ENCODE measurements at regions not wholly inside any gene's neighbourhood (a gene's known extent, or its start where the extent isn't known, plus 50 kb on each side); places are given as distances from the start of the nearest gene placed in this dataset.

DNA sequence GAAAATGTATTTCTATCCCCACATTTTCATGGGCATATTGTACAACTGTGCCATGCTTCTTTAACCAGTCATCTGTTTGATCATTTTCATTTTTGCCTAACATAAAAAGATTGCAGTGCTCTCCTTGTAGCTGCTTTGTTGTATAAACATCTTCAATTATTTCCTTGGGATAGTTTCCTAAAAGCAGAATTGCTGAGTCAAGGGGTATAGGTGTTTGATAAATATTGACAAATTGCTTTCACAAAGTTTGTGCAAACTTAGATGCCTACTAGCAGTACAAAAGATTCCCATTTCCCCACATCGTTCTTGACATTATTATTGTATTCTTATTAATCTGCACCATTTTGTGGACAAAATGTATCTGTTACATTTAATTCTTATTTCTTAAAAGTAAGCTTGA lies 479.6 kb downstream of the FBXO15 start:
- no peak overlapping the region for H3K4me3 ChIP-seq
- H3K79me2 ChIP-seq (replicated peaks; ENCODE audit: insufficient read depth), result no peaks in the 10 kb centered on the region
- H3K4me2 ChIP-seq, result no peak overlapping the region
- ATAC-seq (no peak), DNase-seq (ENCODE audit: low spot score) (no peak)
- no peaks in the 10 kb centered on the region for H3K9me2 ChIP-seq (ENCODE audit: insufficient read depth)
- Mint-ChIP-seq H3K27ac (no peak overlapping the region), H3K36me3 (ENCODE audit: low read depth) (no peaks in the 10 kb centered on the region), H3K4me3 (no peak overlapping the region), H3K9me3 (0 out of 3 replicates have a peak, but pooled peaks cover 5% of the 10 kb centered on the region), H3K27me3 (ENCODE audit: insufficient read depth, low read depth, poor library complexity) (no peaks in the 10 kb centered on the region), H3K4me1 (no peaks in the 10 kb centered on the region)
- H3K36me3 ChIP-seq (ENCODE audit: insufficient read depth), result no peaks in the 10 kb centered on the region
- H3K27me3 ChIP-seq (ENCODE audit: insufficient read depth), result no peaks in the 10 kb centered on the region
- TF ChIP-seq NANOG (IDR thresholded peaks at IDR 0.05; ENCODE audit: borderline replicate concordance) (no peak), ZNF114 (CRISPR knock-in tag; IDR thresholded peaks at IDR 0.05) (no peak), STAT1 (IDR thresholded peaks at IDR 0.05; ENCODE audit: unreplicated experiment) (no peak), POLR2AphosphoS5 (IDR thresholded peaks at IDR 0.05; ENCODE audit: low read depth) (no peak), CREB1 (CRISPR knock-in tag; IDR thresholded peaks at IDR 0.05; ENCODE audit: low read depth) (no peak), EZH2phosphoT487 (IDR thresholded peaks at IDR 0.05; ENCODE audit: unreplicated experiment) (no peak), ZNF331 (CRISPR knock-in tag; IDR thresholded peaks at IDR 0.05; ENCODE audit: low read depth) (no peak), EZH2 (IDR thresholded peaks at IDR 0.05; ENCODE audit: low read depth, unreplicated experiment) (no peak)
- no peak overlapping the region for H2AFZ ChIP-seq
- H3F3A ChIP-seq (replicated peaks; ENCODE audit: low read depth), result no peaks in the 10 kb centered on the region
- no peak overlapping the region for H3K27ac ChIP-seq (ENCODE audit: low read depth)
- no peaks in the 10 kb centered on the region for H3K4me1 ChIP-seq (ENCODE audit: insufficient read depth)
- H4K20me1 ChIP-seq (replicated peaks; ENCODE audit: insufficient read depth), result no peaks in the 10 kb centered on the region

DNA sequence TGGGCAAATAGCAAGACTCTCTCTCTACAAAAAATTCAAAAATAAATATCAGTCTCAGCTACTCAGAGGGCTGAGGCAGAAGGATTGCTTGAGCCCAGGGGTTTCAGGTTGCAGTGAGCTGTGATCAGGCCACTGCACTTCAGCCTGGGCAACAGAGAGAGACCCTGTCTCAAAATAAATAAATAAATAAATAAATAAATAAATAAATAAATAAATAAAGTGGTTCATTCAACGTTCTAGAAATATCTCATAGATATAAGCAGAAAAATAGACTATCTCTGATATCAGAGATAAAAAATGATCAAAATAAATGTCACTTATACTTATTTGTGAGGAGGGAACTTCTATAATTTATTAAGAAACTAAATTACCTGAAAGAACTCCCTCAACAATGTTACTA lies 480.9 kb downstream of the FBXO15 start:
- Histone ChIP-seq H3K4me1 (ENCODE audit: insufficient read depth) (no peaks in the 10 kb centered on the region), H3K4me2 (no peak overlapping the region), H4K20me1 (replicated peaks; ENCODE audit: insufficient read depth) (no peaks in the 10 kb centered on the region), H3F3A (replicated peaks; ENCODE audit: low read depth) (no peaks in the 10 kb centered on the region), H2AFZ (no peak overlapping the region), H3K79me2 (replicated peaks; ENCODE audit: insufficient read depth) (no peaks in the 10 kb centered on the region), H3K36me3 (ENCODE audit: insufficient read depth) (no peaks in the 10 kb centered on the region), H3K9me2 (ENCODE audit: insufficient read depth) (no peaks in the 10 kb centered on the region), H3K4me3 (no peak overlapping the region), H3K27ac (ENCODE audit: low read depth) (no peak overlapping the region), H3K27me3 (ENCODE audit: insufficient read depth) (no peaks in the 10 kb centered on the region)
- Mint-ChIP-seq H3K27ac (no peak overlapping the region), H3K4me1 (no peaks in the 10 kb centered on the region), H3K36me3 (ENCODE audit: low read depth) (no peaks in the 10 kb centered on the region), H3K27me3 (ENCODE audit: insufficient read depth, low read depth, poor library complexity) (no peaks in the 10 kb centered on the region), H3K4me3 (no peak overlapping the region), H3K9me3 (0 out of 3 replicates have a peak, but pooled peaks cover 5% of the 10 kb centered on the region)
- no peak for TF ChIP-seq STAT1 (IDR thresholded peaks at IDR 0.05; ENCODE audit: unreplicated experiment)
- no peak for TF ChIP-seq EZH2 (IDR thresholded peaks at IDR 0.05; ENCODE audit: low read depth, unreplicated experiment)
- no peak for TF ChIP-seq POLR2AphosphoS5 (IDR thresholded peaks at IDR 0.05; ENCODE audit: low read depth)
- ATAC-seq, result no peak
- no peak for DNase-seq (ENCODE audit: low spot score)

DNA sequence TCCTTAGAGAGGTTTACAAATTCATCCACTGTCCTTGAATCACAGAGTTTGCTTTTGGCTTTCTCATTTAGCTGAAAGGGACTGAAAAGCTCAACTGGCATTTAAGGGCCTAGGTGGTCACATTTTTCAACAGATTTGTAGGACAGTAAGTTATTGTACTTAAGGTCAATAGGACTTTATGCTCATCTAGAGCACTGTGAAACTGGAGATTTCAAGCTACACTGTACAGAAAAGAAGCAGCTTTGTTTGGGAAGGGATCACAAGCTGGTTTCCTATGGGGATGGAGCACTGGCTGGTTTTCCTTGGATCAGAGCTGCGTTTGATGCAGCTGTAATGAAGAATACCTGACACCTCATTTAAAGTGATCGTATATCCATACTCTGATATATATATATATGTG lies 482.7 kb downstream of the FBXO15 start:
- no peak overlapping the region for H3K4me3 ChIP-seq
- no peaks in the 10 kb centered on the region for H4K20me1 ChIP-seq (replicated peaks; ENCODE audit: insufficient read depth)
- no peaks in the 10 kb centered on the region for H3K9me2 ChIP-seq (ENCODE audit: insufficient read depth)
- H3K27me3 ChIP-seq (ENCODE audit: insufficient read depth), result no peaks in the 10 kb centered on the region
- no peaks in the 10 kb centered on the region for H3K36me3 ChIP-seq (ENCODE audit: insufficient read depth)
- no peaks in the 10 kb centered on the region for H3F3A ChIP-seq (replicated peaks; ENCODE audit: low read depth)
- Mint-ChIP-seq H3K27me3 (ENCODE audit: insufficient read depth, low read depth, poor library complexity) (no peaks in the 10 kb centered on the region), H3K27ac (no peak overlapping the region), H3K4me1 (no peaks in the 10 kb centered on the region), H3K9me3 (0 out of 3 replicates have a peak, but pooled peaks cover 5% of the 10 kb centered on the region), H3K36me3 (ENCODE audit: low read depth) (no peaks in the 10 kb centered on the region), H3K4me3 (no peak overlapping the region)
- H3K27ac ChIP-seq (ENCODE audit: low read depth), result no peak overlapping the region
- no peak overlapping the region for H2AFZ ChIP-seq
- no peaks in the 10 kb centered on the region for H3K79me2 ChIP-seq (replicated peaks; ENCODE audit: insufficient read depth)
- no peaks in the 10 kb centered on the region for H3K4me1 ChIP-seq (ENCODE audit: insufficient read depth)
- ATAC-seq (no peak), DNase-seq (ENCODE audit: low spot score) (no peak)
- no peak overlapping the region for H3K4me2 ChIP-seq
- TF ChIP-seq EZH2phosphoT487 (IDR thresholded peaks at IDR 0.05; ENCODE audit: unreplicated experiment), result no peak
- TF ChIP-seq, protein P1, sequence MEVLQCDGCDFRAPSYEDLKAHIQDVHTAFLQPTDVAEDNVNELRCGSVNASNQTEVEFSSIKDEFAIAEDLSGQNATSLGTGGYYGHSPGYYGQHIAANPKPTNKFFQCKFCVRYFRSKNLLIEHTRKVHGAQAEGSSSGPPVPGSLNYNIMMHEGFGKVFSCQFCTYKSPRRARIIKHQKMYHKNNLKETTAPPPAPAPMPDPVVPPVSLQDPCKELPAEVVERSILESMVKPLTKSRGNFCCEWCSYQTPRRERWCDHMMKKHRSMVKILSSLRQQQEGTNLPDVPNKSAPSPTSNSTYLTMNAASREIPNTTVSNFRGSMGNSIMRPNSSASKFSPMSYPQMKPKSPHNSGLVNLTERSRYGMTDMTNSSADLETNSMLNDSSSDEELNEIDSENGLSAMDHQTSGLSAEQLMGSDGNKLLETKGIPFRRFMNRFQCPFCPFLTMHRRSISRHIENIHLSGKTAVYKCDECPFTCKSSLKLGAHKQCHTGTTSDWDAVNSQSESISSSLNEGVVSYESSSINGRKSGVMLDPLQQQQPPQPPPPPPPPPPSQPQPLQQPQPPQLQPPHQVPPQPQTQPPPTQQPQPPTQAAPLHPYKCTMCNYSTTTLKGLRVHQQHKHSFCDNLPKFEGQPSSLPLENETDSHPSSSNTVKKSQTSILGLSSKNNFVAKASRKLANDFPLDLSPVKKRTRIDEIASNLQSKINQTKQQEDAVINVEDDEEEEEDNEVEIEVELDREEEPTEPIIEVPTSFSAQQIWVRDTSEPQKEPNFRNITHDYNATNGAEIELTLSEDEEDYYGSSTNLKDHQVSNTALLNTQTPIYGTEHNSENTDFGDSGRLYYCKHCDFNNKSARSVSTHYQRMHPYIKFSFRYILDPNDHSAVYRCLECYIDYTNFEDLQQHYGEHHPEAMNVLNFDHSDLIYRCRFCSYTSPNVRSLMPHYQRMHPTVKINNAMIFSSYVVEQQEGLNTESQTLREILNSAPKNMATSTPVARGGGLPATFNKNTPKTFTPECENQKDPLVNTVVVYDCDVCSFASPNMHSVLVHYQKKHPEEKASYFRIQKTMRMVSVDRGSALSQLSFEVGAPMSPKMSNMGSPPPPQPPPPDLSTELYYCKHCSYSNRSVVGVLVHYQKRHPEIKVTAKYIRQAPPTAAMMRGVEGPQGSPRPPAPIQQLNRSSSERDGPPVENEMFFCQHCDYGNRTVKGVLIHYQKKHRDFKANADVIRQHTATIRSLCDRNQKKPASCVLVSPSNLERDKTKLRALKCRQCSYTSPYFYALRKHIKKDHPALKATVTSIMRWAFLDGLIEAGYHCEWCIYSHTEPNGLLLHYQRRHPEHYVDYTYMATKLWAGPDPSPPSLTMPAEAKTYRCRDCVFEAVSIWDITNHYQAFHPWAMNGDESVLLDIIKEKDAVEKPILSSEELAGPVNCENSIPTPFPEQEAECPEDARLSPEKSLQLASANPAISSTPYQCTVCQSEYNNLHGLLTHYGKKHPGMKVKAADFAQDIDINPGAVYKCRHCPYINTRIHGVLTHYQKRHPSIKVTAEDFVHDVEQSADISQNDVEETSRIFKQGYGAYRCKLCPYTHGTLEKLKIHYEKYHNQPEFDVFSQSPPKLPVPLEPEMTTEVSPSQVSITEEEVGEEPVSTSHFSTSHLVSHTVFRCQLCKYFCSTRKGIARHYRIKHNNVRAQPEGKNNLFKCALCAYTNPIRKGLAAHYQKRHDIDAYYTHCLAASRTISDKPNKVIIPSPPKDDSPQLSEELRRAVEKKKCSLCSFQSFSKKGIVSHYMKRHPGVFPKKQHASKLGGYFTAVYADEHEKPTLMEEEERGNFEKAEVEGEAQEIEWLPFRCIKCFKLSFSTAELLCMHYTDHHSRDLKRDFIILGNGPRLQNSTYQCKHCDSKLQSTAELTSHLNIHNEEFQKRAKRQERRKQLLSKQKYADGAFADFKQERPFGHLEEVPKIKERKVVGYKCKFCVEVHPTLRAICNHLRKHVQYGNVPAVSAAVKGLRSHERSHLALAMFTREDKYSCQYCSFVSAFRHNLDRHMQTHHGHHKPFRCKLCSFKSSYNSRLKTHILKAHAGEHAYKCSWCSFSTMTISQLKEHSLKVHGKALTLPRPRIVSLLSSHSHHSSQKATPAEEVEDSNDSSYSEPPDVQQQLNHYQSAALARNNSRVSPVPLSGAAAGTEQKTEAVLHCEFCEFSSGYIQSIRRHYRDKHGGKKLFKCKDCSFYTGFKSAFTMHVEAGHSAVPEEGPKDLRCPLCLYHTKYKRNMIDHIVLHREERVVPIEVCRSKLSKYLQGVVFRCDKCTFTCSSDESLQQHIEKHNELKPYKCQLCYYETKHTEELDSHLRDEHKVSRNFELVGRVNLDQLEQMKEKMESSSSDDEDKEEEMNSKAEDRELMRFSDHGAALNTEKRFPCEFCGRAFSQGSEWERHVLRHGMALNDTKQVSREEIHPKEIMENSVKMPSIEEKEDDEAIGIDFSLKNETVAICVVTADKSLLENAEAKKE (CRISPR knock-in tag; IDR thresholded peaks at IDR 0.05), result no peak
- TF ChIP-seq ZNF114 (CRISPR knock-in tag; IDR thresholded peaks at IDR 0.05), result no peak
- TF ChIP-seq EZH2 (IDR thresholded peaks at IDR 0.05; ENCODE audit: low read depth, unreplicated experiment), result no peak

Measured in GM23338 (cell line).